NCI-H82 treated with DMSO at 0.1 percent for 48 hours (cell line): ENCODE measurements at regions not wholly inside any gene's neighbourhood (a gene's known extent, or its start where the extent isn't known, plus 50 kb on each side); places are given as distances from the start of the nearest gene placed in this dataset.
"Not testable (repeated sequence)": the region's sequence is repeated elsewhere in the genome, so short reads cannot be mapped to it uniquely, and the experiment has no call there.

Experiments
- DNase-seq: peaks from one replicate; lab custom pipeline; 2025; ENCODE audit not compliant: unreplicated experiment; lab: John Stamatoyannopoulos, UW

- no peak for DNase-seq
Measured at GRCh38 chr2:16195681-16196070, 255.3 kb downstream of the MYCN start.

GRCh38 chr2:16194931-16195680, 254.8 kb downstream of the MYCN start:
- no peak for DNase-seq

- DNase-seq = no peak
Measured at GRCh38 chr2:16194530-16194929, 254.2 kb downstream of the MYCN start.

GRCh38 chr2:16194096-16194390, 253.7 kb downstream of the MYCN start:
- DNase-seq = no peak

- DNase-seq = no peak
Measured at GRCh38 chr2:16192416-16193216, 252.3 kb downstream of the MYCN start.

GRCh38 chr2:16191431-16192200, 251.3 kb downstream of the MYCN start:
- no peak for DNase-seq

- no peak for DNase-seq
Measured at GRCh38 chr2:16190446-16191270, 250.3 kb downstream of the MYCN start.

GRCh38 chr2:16189836-16190160, 249.4 kb downstream of the MYCN start:
- no peak for DNase-seq

GRCh38 chr2:16189029-16189835, 248.9 kb downstream of the MYCN start:
- no peak for DNase-seq

- no peak for DNase-seq
Measured at GRCh38 chr2:16188261-16188890, 248.0 kb downstream of the MYCN start.

GRCh38 chr2:16187482-16187817, 247.1 kb downstream of the MYCN start:
- no peak for DNase-seq

- DNase-seq = no peak
Measured at GRCh38 chr2:16186661-16187481, 246.5 kb downstream of the MYCN start.

- DNase-seq = no peak
Measured at GRCh38 chr2:16185801-16186272, 245.5 kb downstream of the MYCN start.

GRCh38 chr2:16184945-16185660, 244.8 kb downstream of the MYCN start:
- DNase-seq = no peak

GRCh38 chr2:16184341-16184890, 244.1 kb downstream of the MYCN start:
- DNase-seq = no peak

GRCh38 chr2:16183345-16183744, 243.0 kb downstream of the MYCN start:
- DNase-seq = no peak

- no peak for DNase-seq
Measured at GRCh38 chr2:16182841-16183240, 242.5 kb downstream of the MYCN start.

GRCh38 chr2:16182311-16182815, 242.0 kb downstream of the MYCN start:
- DNase-seq = not testable (repeated sequence)
